GM12874 (cell line): ENCODE measurements at regions not wholly inside any gene's neighbourhood (a gene's known extent, or its start where the extent isn't known, plus 50 kb on each side); places are given as distances from the start of the nearest gene placed in this dataset.

ENCODE experiments used
- TF ChIP-seq, protein P1 (sequence below): IDR thresholded peaks from 2 replicates; pipeline ENCODE4 v1.5.1; 2011; ENCODE audit warnings: low read depth, mild to moderate bottlenecking, control low read depth, low read length, moderate library complexity; ENCODE audit not compliant: insufficient read depth

DNA sequence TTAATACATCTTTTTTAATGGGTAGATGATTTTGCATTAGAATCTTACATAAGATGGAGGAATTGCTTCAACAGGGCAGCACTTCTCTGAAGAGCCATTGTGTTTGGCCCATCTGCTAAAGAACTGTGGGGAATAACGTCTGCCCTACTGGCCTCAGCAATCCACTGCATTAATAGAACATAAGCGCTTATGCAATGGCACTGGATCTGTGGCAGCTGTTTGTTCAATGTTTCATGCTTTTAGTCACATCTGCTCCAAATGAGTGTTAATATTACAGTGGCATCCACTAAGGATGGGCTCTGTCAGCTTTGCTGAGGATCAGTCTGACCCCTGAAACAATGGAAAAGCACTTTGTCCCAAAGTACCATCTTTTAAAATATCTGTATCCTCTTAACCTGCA is 279.0 kb upstream of the GK2 start:
- TF ChIP-seq, protein P1, sequence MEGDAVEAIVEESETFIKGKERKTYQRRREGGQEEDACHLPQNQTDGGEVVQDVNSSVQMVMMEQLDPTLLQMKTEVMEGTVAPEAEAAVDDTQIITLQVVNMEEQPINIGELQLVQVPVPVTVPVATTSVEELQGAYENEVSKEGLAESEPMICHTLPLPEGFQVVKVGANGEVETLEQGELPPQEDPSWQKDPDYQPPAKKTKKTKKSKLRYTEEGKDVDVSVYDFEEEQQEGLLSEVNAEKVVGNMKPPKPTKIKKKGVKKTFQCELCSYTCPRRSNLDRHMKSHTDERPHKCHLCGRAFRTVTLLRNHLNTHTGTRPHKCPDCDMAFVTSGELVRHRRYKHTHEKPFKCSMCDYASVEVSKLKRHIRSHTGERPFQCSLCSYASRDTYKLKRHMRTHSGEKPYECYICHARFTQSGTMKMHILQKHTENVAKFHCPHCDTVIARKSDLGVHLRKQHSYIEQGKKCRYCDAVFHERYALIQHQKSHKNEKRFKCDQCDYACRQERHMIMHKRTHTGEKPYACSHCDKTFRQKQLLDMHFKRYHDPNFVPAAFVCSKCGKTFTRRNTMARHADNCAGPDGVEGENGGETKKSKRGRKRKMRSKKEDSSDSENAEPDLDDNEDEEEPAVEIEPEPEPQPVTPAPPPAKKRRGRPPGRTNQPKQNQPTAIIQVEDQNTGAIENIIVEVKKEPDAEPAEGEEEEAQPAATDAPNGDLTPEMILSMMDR, result no peak

DNA sequence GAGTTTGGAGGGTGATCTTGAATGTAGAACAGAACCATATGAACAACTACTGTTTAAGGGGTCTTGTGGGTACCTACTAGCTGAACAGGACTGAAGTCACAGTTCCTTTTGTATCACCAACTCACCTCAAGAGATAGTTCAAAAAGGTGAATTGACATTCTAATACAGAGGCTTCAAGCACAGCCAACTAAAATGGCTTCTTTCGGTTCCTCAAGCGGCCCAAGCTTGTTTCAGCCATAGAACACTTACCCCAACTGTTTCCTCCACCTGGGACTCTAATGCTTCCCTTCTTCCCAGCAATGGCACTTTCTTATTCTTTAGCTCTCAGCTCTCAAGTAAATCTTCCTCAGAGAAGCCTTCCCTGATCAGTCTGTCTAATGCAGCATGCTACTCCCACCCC is 277.5 kb upstream of the GK2 start:
- TF ChIP-seq, protein P1, result no peak

- TF ChIP-seq, protein P1, result no peak
These were observed 276.5 kb upstream of the GK2 start for GRCh38 chr4:79684516-79684915.

GRCh38 chr4:79682801-79683530 is 274.9 kb upstream of the GK2 start:
- TF ChIP-seq, protein P1, result no peak

GRCh38 chr4:79682161-79682560 is 274.1 kb upstream of the GK2 start:
- TF ChIP-seq, protein P1, result no peak

DNA sequence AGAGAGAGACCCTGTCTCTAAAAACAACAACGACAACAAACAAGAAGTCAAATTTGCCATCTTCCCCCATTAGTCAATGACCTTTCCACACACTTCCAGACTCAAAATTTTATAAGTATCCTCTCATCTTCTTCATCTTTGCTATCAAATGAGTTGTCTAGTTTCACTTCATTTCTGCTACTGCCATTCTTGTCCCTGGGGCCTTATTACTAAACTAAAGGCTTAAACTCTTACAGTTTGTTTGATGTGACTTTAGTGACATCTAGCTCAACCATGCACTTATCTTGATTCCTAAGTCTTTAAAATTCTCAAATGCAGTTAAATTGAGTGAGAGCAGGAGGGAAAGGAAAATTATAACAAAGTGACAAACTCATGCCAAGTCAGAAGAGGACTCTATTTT is 271.8 kb upstream of the GK2 start:
- TF ChIP-seq, protein P1, result no peak

- TF ChIP-seq, protein P1, result no peak
These were observed 270.6 kb upstream of the GK2 start for GRCh38 chr4:79678472-79679202.
